ENCODE measurements at regions not wholly inside any gene's neighbourhood (a gene's known extent, or its start where the extent isn't known, plus 50 kb on each side); places are given as distances from the start of the nearest gene placed in this dataset.

GRCh38 chr14:47872588-47872987 lies 197.2 kb upstream of the MDGA2 start:
- TF ChIP-seq, protein P1, sequence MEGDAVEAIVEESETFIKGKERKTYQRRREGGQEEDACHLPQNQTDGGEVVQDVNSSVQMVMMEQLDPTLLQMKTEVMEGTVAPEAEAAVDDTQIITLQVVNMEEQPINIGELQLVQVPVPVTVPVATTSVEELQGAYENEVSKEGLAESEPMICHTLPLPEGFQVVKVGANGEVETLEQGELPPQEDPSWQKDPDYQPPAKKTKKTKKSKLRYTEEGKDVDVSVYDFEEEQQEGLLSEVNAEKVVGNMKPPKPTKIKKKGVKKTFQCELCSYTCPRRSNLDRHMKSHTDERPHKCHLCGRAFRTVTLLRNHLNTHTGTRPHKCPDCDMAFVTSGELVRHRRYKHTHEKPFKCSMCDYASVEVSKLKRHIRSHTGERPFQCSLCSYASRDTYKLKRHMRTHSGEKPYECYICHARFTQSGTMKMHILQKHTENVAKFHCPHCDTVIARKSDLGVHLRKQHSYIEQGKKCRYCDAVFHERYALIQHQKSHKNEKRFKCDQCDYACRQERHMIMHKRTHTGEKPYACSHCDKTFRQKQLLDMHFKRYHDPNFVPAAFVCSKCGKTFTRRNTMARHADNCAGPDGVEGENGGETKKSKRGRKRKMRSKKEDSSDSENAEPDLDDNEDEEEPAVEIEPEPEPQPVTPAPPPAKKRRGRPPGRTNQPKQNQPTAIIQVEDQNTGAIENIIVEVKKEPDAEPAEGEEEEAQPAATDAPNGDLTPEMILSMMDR (IDR thresholded peaks at IDR 0.05), result no peak
- TF ChIP-seq ZFX (IDR thresholded peaks at IDR 0.05; ENCODE audit: borderline replicate concordance), result no peak

All from 22Rv1 (cell line).